ENCODE measurements at regions not wholly inside any gene's neighbourhood (a gene's known extent, or its start where the extent isn't known, plus 50 kb on each side); places are given as distances from the start of the nearest gene placed in this dataset.

DNA sequence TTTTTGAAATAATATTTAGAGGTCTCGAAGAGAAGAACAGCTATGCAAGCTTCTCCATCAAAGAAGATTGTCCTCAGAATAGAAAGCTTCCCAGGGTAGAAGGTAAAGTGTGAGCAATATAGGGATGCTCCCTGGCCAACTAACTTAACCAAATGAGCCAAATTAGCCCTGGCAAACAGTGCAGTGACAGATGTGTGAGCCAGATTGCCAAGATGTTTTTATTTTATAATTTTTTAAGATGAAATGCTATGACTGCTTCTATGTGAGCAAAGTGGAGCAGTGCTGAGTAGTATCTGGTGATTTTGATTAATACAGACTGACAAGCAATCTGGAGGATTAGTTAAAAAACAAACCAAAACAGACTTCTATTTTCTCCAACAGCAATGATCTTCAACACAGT lies 202.1 kb downstream of the NOVA1 start:
- DNase-seq: no peak

DNA sequence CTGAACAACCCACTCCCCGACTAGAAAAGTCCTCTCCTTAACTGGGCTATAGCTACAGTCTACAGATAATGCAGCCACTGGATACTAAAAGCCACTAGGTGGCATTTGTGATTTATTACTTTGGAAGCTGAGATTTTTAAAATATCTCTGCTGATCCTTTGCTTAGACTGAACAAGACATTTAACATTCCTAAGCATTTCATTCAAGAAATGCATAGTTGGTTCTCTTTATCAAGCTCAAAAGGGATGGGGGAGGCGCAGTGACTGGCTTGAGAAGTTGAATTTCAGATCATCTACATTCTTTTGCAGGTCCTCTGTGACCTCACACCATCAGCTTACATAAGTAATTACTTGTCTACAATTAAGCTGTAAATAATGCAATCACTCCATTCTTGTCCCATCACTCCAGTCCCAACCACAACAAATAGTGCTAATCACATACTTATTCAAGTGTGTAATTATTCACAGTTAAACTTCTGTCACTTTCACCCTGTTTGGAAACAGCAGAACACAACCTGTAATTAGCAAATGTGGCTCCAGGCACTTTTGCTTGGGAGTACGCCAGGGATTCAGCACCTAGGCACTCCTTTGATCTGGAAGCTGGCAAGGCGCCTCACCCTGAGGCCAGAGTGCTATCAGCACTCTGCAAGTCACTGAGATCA lies 203.6 kb downstream of the NOVA1 start:
- DNase-seq: no peak

DNA sequence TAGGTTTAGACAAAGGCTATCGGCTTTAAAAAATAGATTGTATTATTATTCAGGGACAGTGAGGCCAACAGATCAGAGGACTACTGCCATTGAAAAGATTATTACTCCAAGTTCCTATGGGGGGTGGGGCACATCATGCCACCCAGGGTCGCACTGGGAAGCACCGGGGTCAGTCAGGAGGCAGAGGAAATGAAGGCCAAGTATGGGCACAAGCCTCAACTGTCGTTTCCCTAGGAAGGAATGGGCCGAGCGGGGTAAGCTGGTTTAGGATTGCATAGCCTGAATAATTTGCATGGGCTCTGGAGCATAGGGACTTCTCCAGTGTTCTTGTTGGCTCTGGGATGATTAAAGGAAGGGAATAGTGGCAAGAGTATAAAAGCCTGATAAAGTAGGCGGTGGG lies 205.3 kb downstream of the NOVA1 start:
- DNase-seq: no peak

DNA sequence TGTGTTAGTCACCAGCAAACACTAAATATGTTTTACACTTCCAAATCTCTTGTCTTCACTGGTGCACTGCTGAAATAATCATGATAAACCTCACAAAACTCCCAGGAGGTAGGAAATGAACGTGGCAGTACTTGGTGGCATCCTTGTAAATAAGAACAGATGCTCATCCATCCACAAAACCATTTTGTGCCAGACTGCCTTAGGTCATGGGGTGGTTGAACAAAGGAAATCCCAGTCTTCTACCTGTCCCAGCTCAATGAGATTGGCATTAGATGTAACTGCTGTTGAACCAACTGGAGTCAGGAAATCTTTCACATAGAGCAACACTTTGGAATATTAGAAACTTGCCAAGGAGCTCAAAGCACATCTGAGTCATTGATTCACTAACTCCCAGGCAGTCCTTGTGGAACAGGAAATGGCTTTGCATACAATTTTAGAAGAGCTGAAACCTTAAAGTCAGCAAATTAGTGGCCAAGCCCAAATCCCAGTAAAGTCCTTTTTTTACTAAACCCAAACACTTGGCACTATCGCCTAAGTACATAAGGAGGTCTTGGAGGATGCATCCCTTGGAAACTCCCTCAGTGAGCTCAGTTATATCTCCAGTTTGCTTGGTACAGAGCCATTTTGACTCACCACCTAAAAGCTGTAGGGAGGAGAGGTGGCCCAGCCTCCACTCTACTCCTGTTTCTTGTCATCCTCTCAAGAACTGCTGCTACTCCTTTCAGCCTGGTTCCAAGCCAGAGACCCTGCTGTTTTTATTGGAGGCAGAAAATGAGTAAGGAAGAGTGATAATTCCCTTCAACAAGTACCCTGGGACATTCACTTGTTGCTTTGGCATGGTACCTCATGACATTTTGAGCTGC lies 208.0 kb downstream of the NOVA1 start:
- DNase-seq: no peak

DNA sequence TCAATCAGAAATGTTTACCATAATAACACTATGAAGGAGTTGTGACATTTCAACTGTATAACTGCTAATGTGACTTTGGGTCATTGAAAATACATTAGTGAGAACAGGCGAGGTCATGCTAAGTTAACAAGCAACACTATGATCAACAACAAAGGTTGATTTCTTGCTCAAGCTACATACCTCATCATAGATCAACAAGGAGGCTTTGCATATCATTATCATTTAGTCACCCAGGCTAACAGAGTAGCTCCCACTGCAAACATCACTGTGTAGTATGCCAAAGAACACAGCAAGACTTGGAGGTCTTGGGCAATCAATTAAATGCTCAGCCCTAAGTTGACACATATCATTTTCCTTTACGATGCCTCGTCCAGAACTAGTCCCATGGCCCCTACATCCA lies 212.5 kb downstream of the NOVA1 start:
- DNase-seq: no peak

DNA sequence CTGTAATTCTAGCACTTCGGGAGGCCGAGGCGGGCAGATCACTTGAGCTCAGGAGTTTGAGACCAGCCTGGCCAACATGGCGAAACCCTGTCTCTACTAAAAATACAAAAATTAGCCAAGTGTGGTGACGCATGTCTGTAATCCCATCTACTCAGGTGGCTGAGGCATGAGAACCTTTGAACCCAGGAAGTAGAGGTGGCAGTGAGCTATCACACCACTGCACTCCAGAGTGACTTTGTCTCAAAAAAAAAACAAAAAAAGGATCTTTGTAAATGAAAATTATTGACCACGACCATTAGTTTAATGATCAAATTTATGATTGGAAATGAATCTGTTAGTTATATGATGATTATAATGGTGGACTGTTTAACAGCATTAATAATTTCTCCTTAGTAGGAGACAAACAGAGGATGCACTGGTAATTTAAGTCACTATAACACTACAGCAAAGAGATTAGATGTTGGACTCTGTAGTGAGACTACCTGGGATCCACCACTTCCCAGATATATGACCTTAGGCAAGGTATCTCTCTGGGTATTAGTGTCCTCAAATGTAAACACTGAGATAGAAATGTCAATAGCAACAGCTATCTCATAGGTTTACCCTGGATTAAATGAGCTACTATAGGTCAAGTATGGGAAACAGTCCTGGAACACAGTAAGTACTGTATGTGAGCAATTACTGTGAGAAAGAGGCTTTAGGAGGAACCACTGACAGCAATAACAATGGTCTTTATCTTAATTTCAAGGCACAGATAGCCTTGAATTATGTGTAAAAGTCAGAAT lies 214.7 kb downstream of the NOVA1 start:
- DNase-seq: no peak

DNA sequence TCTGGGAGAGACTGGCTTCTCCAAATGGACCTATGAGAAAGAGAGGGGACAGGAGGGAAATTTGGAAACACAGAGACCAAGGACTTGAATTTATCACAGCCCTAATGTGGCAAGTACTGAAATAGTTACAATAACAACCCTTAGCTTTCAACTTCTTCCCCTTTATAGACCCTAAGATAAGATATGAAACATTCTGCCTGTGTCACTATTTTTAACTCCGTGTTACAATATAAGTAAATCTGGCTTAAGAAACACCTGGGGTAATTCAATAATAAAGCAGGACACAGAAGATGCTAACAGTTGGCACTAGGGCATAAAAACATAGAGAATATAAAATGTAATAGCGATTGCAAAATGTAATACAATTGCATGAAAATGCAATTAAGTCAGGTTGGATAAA lies 216.4 kb downstream of the NOVA1 start:
- no peak for DNase-seq

DNA sequence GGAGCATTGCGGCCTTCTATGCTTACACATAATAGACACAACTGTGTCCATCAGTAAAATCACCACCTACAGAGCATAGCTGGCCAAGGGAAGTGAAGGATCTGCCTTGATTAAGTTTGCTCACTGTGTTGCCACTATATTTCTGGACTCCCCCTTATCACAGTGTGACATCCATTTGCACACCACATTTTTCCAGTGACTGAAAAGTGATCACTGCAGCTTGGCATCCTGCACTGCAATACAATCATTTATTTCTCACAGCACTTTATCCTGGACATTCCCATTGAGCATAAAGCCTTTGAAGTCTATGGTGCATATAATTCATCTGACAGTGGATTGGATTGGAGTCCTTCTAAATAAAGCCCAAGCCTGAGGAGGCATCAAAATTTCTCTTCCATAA lies 217.2 kb downstream of the NOVA1 start:
- DNase-seq: no peak

DNA sequence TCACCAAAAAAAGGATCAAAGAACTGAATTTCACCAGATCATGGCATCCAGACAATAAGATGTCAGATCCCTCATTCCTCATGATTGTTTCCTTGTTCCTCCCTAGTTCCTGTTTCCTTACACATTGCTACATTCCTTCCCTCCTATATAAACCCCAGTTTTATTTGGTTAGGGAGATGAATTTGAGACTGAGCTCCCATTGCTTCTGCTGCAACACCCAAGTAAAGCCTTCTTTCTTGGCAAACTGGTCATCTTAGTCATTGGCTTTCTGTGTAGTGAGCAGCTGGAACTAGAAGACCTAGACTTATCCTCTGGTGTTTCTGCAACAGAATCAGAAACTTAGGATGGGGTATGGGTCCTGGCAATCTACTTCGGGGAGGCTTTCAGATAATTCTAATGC lies 217.9 kb downstream of the NOVA1 start:
- DNase-seq: no peak

DNA sequence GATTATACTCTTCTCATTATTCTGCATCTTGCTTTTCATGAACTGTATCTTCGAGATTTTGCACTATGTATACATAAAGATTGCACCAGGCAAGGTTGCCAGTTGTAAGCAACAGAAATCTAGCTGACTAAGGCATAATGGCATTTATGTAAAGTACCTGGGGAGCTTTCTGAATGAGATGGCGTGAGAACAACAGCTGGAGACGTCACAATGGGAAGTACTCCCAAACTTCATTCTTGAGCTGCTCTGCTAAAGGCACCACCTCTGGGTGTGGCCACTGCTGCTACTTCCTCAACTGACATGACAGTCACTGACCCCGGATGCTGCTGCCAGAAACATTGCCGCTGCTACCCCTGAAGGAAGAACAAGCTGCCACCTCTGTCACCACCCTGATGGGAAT lies 220.7 kb downstream of the NOVA1 start:
- DNase-seq: no peak

DNA sequence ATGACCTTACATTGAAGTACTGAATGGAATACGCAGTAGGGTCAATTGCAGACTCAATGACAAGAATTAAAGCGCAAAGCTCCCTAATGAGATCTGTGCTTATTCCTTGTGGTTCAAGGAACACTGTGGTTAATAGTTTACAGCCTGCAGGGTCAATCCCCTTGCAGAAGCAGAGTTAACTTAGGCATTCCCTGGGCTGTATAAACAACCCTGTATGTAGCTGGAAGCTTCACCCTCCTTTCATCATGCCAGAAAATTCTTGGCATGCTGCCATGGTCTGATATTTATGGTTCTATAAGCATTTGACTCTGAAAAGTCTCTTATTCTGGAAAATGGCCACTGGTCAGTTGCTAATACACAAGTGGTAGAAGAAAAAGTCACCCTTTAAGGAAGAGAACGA lies 227.7 kb downstream of the NOVA1 start:
- DNase-seq: no peak

DNA sequence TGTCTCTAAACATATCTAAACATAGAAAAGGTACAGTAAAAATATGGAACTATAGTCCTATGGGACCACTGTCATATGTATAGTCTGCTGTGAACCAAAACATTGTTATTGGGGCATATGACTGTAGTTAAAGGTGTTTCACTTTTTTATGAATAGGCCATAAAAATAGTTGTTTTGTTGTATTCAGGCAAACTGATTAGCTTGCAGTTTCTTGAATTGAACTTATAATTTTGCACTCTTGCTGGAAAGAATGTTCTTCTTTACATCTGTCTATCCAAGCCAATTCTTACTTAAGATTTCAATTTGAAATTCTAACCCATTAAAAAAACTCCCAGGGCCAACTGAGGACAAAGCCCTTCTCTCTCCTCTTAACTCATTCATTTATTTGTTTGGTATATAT lies 234.1 kb downstream of the NOVA1 start:
- no peak for DNase-seq

DNA sequence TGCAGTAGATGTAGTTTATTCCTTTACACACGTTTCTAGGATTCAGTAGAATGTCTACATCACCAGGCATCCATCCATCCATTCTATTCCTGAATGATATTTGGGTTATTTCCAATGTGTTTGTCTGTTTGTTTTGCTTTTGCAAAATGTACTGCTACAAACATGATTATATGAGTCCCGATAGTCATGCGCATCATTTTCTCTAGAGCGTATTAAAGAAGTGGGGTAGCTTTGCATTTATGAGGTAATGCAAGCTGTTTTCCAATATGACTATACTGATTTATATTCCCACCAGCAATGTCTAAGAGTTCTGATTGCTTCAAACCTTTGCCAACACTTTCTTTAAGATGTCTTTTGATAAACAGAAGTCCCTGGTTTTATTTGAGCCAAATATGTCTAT lies 253.2 kb downstream of the NOVA1 start:
- DNase-seq: no peak

DNA sequence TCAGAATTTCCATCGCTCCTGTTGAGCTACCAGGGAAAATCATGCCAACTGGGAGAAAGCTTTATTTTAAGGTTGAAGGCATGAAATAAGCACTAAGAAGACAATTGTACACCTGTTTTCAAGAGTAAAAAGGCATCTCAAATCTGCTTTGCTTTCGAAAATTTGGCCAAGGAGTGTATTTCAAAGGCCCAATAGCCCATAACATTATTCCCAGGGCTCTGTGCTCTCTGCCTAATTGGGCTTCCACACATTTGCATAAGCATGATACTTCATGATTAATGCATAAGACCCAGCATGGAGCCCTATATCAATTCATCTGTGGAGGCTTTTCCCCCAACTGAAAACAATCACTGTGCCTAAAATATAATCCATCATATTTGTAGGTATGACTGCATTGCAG lies 258.5 kb downstream of the NOVA1 start:
- DNase-seq: no peak

DNA sequence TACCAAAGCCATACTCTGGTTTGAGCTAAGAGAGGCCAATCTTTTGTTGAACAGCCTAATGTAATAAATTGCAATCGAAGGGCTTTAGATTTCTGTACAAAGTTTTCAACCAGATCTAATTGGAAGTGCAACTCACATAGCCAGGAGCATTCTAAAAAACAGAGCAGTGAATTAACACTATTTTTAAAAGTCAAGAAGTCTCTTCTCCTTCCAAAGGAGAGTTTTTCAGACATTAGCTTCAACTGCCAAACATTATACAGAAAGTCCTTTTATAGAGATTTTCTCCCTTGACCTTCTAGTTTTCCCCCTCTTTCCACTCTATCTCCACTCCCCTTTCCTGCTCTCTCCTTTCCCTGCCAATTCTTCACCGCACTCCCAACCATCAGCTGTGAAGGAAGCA lies 259.6 kb downstream of the NOVA1 start:
- DNase-seq: no peak

DNA sequence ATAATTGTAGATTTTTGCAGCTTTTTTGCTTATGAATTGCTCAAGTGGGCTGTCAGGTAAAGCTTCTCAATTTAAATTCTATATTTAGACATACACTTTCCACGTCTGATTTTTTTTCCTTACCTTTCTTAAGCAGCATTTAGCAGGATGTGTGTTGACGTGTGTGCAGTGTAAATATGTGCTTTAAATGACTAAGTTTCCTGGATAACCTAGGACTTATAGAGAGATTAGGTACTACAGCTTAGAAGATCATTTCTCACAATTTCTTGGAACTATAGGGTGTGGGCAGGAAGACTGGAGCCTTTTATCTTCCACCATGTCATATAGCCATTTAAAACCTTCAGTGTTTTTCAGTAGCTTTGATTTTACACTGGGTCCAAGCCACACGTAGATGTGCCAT lies 263.5 kb downstream of the NOVA1 start:
- DNase-seq: no peak

DNA sequence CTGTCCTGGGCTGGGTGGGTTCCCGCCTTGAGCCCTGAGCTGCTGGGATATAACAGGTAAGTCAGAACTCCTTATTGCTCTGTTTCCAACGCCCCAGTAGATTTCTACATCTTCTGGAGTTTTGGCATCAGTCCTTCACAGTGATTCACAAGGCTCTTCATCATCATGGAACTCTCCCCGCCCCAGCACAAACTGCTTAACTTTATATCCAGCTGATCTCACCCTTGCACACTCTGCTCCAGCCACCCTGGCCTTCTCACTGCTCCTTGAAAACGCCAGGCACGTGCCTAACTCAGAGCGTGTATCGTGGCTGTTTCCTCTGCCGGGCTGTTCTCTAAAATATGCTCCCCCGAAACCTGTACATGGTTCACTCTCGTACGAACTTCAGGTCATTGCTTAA lies 264.9 kb downstream of the NOVA1 start:
- no peak for DNase-seq

DNA sequence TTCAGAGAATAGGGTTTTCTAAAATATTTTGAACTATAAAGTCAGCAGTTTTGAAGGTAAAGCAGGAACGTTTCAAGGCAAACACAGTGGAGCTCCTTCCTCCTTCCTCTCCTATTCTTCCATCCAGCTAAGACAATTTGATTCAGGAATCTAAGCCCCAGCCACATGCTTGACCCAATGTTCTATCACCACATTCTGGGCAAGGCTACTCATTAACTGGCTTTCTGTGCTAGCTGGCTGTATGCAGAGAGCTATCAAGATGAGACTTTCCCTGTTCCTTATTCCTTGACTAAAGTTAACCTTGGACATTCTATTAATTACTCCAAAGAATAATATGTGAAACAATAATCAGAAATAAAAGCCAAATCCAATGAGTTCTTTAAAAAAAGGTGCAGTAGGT lies 266.9 kb downstream of the NOVA1 start:
- no peak for DNase-seq

DNA sequence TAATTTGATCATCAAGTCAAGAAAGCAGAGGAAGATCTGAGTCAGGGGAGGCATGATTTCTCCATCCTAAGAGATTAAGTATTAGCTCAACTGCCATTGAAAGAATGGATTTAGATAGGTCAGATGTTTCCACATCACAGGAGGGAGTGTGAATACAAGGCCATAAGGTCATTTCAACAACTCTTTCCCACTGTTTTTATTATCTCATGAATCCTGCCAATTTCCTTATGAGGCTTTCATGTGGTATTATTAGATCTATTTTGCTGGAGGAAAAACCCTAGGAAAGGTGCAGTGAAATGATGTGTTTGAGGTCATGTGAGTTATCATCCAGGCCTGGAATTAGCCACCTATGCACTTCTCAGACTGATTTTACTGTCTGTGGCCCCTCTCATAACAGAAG lies 269.0 kb downstream of the NOVA1 start:
- no peak for DNase-seq

DNA sequence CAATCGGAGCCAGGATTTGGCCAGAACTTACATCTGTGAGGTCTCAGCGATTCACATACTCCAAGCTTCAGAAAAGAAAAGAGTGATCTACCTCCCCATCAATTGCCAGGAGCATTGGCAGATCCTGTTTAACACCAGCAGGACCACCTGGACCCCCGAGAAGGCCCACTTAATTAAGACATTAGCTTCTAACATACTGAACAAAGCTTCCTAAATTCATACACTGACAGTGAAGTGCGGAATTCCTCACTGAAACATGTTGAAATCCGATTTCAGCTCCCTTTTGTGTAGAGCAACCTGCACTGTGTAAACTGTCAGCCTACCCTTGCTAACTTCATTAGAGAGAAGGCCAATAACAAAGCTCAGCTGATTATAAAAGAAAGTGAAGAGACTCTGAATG lies 274.0 kb downstream of the NOVA1 start:
- DNase-seq: no peak

DNA sequence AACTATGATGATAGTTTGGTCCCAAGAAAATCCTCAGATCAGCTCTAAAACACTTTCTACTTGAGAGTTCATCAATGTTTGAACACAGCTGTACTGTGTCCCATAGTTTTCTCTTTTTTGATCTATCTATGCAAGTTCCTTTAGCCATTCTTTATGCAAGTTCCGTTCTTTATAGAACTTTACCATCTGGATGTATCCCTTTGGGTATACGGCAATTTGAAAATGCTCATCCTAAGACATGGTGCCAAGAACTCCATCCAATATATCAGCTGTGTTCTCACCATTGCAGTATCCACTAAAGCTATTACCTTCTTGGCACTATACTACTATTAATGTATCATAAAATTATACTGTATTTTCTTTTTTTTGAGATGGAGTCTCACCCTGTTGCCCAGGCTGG lies 276.9 kb downstream of the NOVA1 start:
- DNase-seq: no peak

DNA sequence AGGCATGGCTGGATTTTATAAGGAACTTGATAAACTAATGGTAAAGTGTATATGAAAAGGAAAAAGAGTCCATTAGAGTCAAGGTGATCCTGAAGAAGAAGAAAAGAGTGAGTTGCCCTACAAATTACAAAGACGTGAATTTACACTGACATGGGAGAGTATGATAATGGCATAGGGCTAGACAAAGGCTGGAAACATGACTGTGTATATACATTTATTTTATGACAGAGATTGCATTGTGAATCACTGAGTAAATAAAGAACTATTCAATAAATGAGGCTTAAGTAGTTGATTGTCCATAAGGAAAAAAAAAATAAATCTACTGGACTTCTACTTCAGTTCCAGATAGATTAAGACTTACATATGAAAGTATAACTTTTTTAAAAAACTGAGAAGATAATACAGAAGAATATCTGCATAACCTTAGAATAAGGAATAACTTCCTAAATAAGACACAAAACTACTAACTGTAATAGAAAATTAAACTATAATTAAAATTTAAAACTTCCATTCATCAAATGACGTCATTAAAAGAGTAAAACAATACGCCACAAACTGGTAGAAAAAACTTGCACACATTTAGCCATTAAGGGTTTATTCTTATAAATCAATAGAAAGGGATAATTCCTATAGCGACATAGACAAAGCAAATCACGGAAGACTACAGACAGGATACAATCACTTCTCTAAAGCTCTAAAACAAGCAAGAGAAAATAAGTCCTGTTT lies 278.5 kb downstream of the NOVA1 start:
- DNase-seq: no peak

DNA sequence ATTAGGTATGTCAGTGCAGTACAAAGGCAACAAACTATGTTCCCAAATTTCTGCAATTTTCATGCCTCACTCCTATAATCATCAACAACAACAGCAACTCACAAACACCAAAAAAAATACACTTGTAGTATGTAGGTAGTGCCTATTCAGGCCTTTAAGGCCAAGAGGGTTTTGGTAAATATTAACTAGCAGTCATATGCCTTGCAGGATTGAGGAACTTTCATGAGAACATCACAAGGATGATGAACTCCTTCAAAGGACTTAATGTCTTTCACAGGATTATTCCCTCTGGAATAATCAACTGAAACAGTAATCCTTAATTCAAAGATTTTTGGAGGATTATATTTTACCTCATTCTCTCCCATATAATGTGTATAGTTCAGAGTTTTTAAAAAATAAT lies 293.8 kb downstream of the NOVA1 start:
- DNase-seq: no peak

All from KG1 (cell line).